VCaP (cell line): ENCODE measurements at regions not wholly inside any gene's neighbourhood (a gene's known extent, or its start where the extent isn't known, plus 50 kb on each side); places are given as distances from the start of the nearest gene placed in this dataset.

Source experiments
- H3K27ac ChIP-seq: fragments of 450-650 bp; 2 replicates; pipeline ENCODE4 v1.5.1; 2017
- CTCF ChIP-seq: fragments of 450-650 bp; conservative IDR thresholded peaks from 2 replicates; pipeline ENCODE4 v1.5.1; 2017; ENCODE audit warnings: mild to moderate bottlenecking, moderate library complexity

GRCh38 chr2:156675896-156676295 is 239.7 kb downstream of the GPD2 start:
- no peak overlapping the region for H3K27ac ChIP-seq
- TF ChIP-seq CTCF = no peak

- no peak overlapping the region for H3K27ac ChIP-seq
- no peak for TF ChIP-seq CTCF
Observed at GRCh38 chr2:156679820-156680219, 243.6 kb downstream of the GPD2 start.

- H3K27ac ChIP-seq = no peak overlapping the region
- no peak for TF ChIP-seq CTCF
Observed at GRCh38 chr2:156680266-156680665, 244.1 kb downstream of the GPD2 start.

- H3K27ac ChIP-seq = no peak overlapping the region
- no peak for TF ChIP-seq CTCF
Observed at GRCh38 chr2:156687126-156687525, 250.9 kb downstream of the GPD2 start.

GRCh38 chr2:156687715-156688114 is 251.5 kb downstream of the GPD2 start:
- TF ChIP-seq CTCF = no peak
- no peak overlapping the region for H3K27ac ChIP-seq

GRCh38 chr2:156689939-156690338 is 253.8 kb downstream of the GPD2 start:
- H3K27ac ChIP-seq = no peak overlapping the region
- TF ChIP-seq CTCF = no peak

- no peak for TF ChIP-seq CTCF
- H3K27ac ChIP-seq = no peak overlapping the region
Observed at GRCh38 chr2:156691014-156691413, 254.8 kb downstream of the GPD2 start.

GRCh38 chr2:156695020-156695419 is 258.8 kb downstream of the GPD2 start:
- peak overlapping the region; percentile 26; the same call in 1 of the 2 replicates for H3K27ac ChIP-seq
- no peak for TF ChIP-seq CTCF
